ENCODE measurements at regions not wholly inside any gene's neighbourhood (a gene's known extent, or its start where the extent isn't known, plus 50 kb on each side); places are given as distances from the start of the nearest gene placed in this dataset.

DNA sequence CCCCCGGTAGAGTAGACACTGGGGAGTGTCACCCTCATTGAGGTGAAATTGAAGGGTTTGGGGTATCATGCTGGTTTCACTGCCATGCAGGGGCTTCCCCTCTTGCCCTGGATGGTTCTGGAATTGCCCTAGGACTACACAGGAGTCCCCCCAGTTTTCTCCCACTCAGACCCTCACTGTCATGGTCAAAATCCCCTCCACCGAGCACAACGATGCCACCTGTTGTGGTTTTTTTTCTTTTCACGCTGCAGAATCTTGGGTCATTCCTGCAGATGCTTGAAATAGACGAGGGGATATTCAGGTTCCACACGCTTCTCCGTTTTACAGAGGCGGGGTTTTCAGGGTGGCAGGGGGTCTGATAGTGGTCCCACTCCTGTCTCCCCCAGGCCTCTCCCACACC lies 255.6 kb downstream of the ENGASE start:
- TF ChIP-seq MAX (IDR thresholded peaks at IDR 0.05) = no peak
- no peak for TF ChIP-seq CEBPB (IDR thresholded peaks at IDR 0.05)
- no peak for TF ChIP-seq YY1 (IDR thresholded peaks at IDR 0.05; ENCODE audit: low read depth)
- TF ChIP-seq TEAD4 (IDR thresholded peaks at IDR 0.05) = no peak
- no peak for TF ChIP-seq TAF1 (IDR thresholded peaks at IDR 0.05; ENCODE audit: low read depth)
- no peak for TF ChIP-seq EP300 (IDR thresholded peaks at IDR 0.05; ENCODE audit: borderline replicate concordance)
- TF ChIP-seq RAD21 (IDR thresholded peaks at IDR 0.05; ENCODE audit: low read depth) = no peak
- TF ChIP-seq, protein P1, sequence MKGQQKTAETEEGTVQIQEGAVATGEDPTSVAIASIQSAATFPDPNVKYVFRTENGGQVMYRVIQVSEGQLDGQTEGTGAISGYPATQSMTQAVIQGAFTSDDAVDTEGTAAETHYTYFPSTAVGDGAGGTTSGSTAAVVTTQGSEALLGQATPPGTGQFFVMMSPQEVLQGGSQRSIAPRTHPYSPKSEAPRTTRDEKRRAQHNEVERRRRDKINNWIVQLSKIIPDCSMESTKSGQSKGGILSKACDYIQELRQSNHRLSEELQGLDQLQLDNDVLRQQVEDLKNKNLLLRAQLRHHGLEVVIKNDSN (IDR thresholded peaks at IDR 0.05) = no peak
- TF ChIP-seq ZBTB7A (IDR thresholded peaks at IDR 0.05; ENCODE audit: low read depth) = no peak
- TF ChIP-seq EGR1 (IDR thresholded peaks at IDR 0.05) = no peak
